GM18502 (cell line): ENCODE measurements at regions not wholly inside any gene's neighbourhood (a gene's known extent, or its start where the extent isn't known, plus 50 kb on each side); places are given as distances from the start of the nearest gene placed in this dataset.

ENCODE experiments used
- ATAC-seq: cut with Tn5 transposase; IDR thresholded peaks from one replicate; pipeline ENCODE4 v1.9.1; 2021; ENCODE audit warnings: mild to moderate bottlenecking; ENCODE audit not compliant: unreplicated experiment, poor library complexity

DNA sequence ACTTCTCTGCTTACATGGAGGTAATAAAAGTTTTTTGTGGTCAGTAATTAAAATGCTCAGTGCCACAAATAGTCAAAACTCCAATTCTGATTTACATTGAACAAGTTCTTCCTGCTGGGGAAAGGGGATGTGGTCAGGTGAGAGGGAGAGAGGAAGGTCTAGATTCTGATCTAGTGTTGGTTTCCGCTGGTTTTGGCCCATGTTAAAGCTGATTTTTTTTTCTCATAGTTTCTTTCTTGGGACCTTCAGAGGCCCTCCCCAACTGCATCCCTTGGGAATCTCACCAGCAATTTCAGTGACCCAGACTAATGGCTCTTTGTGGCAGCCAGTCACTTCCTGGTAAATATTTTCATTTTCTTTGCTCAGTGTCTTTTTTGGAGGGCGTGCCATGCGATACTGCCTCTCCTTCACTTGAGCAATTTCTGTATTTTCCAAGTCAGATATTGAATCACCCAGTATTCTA is 332.7 kb downstream of the RAPGEF2 start:
- peak; percentile 51 for ATAC-seq

DNA sequence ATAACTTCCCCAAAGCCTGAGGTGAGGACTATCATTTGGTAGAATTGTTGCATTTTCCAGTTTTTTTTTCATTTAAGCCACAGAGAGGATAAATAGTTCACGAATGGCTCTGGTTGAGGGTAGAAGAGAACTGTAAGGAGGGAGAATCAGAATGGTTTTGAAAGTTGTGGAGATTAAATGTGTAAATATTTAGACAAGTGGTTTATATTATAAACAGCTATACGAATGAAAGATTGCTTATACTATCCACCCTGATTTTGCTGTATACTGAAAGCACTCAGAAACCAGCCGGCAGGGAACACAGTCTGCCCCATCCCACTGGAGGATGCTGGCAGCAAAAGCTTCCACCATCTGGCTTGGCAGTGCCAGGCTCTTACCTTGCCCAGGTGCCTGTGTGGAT is 341.1 kb downstream of the RAPGEF2 start:
- no peak for ATAC-seq

DNA sequence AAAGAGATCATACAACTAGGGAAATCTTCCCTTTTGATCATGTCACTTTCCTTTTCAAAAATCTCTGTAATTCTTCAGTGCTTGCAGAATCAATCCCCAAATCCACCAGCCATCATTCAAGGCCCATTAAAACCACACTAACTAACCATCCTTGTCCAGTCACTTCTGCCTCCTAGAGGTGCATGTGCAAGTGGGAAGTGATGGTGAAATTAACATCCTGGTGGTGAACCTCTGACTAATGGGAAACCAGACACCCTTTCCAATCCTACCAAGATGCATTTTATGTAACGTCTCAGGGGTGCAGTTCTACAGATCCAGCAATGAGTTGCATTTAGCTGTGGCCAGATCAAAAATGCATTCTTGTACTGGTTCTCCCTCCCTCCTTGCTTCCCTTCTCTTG is 341.8 kb downstream of the RAPGEF2 start:
- no peak for ATAC-seq

DNA sequence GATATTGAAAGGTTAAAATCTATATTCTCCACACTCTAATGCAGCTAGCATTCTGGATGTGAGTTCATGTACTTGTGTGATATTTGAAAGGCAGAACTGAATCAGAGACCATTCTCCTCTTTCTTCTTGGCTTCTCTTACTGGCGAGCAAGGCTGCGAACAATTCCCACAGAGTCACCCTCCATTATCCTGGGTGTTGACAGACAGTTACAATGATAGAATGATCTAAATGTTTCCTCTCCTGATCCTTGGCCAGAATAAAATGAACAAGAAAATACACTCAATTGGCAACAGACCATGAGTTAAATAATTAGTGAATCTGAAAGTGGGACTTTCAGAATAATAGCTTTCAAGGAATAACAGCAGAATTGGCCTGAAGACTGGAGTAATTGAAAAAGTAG is 342.8 kb downstream of the RAPGEF2 start:
- ATAC-seq, result no peak

DNA sequence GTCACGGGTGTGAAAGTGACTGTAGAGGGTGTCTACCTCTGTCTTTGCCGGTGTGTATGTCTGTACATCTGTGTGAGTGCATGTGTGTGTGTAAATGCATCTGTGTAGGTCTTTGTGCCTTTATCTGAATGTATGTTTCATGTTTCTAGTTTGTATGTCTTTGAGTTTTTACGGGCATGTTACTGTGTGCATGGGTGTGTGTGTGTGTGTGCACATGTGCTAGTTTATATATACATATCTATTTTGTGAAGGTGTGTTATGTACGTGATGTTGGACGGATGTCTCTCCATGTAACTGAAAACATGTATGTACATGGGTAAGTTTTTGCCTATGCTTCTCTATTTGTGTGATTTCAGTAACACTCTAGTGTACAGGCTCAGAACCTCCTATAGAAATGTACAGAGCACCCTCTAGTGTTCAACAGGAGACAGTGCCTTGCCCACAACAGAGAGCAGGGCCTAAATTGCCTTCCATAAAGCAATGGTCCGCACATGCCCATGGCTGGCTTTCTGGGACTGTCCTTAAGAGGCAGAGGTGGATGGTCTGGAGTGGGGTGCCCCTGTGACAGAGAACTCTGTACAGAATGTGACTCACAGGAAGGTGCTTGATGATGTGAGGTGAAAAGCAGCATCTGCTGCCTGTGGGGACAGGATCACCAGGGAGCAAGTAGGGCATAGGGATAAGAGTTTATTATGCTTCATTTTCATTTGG is 343.5 kb downstream of the RAPGEF2 start:
- ATAC-seq, result peak; percentile 99

DNA sequence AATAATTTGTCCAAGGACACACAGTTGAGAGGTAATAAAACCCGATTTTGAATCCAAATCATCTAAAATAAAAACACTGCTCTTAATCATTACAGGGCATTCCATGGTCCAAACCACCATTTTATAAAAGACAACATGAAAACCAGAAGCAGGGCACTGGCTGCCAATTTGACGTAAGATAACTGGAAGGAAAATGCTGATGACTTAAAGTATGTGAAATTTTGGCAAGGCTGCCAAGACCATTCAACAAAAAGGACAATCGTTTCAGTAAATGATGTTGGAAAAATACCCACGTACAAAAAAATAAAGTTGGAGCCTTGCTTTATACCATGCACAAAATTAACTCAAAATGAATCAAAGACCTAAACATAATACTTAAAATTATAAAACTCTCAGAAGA is 344.4 kb downstream of the RAPGEF2 start:
- ATAC-seq, result no peak

DNA sequence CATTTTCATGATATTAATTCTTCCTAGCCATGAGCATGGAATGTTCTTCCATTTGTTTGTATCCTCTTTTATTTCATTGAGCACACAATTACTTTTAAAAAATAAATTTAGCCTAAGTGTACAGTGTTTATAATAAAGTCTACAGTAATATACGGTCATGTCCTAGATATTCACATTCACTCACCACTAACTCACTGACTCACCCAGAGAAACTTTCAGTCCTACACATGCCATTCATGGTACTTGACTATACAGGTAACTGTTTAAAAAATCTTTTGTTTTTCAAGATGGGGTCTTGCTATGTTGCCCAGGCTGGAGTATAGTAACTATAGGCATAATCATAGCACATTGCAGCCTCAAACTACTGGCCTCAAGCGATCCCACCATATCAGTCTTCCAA is 348.1 kb downstream of the RAPGEF2 start:
- no peak for ATAC-seq

DNA sequence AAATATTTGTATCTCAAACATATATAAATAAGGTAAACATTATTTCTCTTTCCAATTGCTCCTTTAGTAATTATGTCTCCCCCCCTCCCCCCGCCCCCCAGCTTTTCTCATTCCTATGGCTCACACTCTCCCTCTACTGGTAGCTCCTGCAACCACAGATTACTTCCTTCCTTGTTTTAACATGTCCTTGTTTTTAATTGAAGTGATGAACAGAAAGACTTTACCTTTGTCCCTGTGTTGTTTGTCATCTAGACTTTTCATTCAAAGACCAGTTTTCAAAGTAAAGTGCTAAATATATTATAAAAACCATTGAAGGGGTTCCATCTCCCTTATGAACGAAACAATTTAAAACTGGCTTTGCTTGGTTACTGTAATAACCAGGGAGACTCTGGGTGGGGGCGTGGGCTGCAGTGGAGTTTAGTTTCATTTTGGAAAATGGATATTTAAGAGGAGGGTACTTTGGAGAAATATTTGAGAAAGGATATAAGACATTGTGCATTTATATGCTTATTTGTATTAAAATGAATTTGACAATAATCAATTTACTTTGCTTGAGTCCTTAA is 352.9 kb downstream of the RAPGEF2 start:
- peak; percentile 82 for ATAC-seq

DNA sequence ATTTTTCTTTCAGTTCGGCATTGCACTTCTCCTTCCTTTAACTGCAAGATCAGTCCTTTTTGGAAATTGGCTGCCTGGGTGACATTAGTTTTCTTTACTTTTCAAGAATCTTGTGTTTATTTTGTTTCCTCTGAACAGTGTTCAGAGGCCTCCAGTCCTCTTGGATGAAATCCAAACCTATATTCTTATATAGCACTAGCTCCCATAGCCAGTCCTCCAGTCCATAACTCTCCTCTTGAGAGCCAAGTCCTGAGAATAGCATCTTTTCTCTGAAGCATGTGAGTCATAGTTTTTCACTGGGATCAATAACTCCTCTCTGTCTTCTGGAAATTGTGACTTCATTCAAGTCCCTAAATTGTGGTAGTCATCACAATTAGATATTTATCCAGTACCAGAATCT is 357.5 kb downstream of the RAPGEF2 start:
- ATAC-seq, result no peak

DNA sequence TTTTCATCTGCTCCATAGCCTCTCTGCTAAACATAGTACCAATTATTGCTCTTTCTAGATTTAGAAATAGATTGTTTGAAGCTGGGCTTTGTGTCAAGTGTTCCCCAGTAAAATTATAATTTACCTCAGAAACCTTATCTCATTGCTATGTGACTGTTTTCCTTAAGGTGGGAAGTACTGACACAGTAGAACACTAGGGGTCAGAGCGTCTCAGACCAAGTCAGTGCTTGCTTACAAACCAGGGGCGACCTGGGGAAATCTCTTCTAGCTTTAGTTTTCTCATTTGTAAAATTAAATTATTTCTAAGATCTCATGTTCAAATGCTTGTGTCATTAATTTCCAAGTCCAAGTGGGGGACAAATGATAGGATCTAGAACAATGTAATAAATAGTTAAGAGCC is 360.4 kb downstream of the RAPGEF2 start:
- ATAC-seq, result no peak

DNA sequence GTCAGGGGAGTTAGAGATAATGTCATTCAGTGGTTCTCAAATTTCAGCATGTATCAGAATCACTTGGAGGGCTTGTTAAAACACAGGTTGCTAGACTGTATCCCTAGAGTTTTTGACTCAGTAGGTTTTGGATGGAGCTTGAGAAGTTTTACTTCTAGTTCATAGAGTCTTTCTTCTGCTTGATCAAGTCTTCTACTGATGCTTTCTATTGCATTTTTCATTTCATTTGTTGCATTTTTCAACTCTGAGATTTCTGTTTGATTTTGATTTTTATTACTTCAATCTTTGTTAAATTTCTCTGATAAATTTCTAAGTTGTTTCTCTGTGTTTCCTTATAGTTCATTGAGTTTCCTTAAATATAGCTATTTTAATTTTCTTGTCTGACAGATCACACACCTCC is 361.4 kb downstream of the RAPGEF2 start:
- ATAC-seq, result no peak

DNA sequence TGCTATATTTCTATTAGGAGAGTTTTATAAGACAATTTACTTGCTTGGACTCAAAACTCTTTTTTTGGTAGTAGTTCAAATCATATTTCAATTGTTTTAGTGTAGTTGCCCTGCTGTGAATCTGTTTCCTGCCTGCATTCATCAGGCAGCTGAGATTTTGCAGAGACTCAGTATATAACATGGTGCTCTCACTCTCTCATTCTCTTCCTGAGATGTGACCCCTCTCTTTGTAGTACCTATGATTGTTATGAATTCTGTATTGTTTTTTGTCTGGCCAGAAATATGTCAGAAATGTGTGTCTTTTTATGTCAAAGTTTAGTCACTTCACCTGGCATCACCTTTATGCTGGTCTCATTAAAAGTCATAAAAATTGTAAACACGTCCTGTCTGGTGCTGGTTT is 374.0 kb downstream of the RAPGEF2 start:
- no peak for ATAC-seq

DNA sequence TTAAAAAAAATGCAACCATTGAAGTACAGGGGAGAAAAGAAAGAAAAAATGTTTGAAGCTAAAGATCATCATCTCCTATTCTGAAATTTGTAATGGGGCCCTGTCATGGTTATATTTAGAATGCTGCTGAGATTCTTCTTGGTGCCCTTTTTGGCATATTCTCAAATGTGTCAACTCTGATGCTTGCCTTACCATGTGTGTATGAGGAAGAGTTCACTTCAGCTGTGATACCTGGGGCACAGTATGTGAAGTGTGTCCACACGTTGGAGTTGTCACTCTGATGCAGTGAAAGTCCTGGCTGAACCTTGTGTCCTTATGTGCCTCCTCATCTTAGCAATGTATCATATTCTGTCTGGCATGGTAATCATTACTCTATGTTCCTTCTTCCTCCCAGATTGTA is 377.9 kb downstream of the RAPGEF2 start:
- ATAC-seq, result no peak

DNA sequence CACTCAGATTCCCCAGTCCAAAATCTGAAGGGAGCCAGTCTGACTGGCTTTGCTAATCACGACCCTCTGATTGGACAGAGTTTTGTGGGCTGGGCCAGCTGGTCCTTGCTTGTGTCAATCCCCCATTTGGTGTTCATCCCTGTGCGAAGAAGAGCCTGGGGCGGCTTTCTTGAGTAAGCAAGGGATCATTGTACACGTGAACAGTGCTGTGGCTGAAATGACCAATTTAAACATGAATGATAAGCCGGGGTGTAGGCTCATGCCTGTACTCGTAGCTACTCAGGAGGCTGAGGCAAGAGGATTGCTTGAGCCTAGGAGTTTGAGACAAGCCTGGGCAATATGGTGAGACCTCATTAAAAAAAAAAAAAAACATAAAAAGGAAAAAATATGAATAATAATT is 379.1 kb downstream of the RAPGEF2 start:
- ATAC-seq, result no peak

DNA sequence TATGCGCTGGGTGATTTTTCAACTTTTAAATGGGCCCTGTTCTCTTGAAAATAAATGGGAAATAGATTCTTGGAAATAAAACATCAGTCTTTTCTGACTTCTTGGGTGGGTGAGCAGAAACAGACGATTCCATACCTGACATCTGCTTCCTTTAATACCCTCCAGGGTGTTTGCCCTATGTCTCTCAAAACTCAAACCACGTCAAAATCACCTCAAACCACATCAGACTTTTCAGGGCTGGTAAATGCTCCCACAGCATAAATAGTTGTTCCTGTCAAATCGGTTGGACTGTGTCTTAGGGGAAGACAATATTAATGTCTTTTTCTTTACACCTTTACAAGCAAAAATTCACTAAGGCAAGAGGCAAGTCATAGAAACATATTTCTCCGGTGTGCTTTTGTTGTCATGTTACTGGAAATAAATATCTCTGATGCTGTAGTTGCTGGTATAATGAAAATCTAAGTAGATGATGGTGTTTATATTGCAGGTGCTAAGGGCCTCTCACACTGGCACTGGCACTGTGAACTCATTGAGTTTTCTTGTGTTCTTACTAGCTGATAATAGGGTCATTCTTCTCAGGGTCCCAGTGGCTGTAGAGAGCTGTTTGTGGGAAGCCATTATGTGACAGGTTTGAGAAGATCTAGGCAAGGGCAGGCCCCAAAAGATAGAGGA is 380.4 kb downstream of the RAPGEF2 start:
- no peak for ATAC-seq

DNA sequence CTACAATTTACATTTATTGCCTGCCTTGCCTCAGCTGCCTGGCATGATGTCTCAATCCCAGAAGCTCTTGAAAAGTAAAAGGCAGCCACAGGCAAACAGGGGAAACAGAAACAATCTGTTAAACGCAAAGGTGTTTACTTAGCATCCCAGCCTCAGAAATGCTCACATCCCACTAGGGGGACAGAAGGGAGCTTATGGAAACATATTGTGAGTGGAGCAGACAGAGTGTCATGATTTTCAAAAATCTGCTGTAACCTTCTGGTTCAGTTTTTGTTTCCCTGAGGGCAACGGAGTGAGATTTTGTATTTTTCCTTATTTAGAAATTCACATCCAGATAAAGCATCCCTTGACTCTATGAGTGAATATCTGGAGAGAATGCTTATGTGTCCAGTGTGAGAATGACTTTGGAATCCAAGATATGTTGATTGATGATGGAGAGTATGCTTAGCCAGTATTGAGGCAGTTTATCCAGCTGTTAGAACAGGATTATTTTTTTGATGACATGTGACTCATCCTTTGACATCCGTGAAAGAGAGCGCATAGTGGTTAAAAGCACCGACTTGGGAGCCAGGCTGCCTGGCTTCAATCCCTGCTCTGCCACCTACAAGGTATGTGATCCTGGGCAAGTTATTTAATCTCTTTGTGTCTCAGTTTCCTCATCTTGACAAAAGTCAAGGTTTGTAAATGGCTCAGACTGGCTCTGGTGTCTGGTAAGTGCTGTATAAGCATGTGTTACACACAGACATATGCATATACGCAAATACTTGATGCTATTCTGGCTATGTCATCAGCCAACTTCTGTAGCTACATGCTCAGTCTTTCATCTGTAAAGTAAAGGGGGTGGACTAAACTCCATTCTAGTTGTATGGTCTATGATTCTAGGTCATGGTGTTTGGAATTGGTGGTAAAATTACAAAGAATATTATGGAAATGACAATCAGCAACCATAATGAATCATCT is 381.2 kb downstream of the RAPGEF2 start:
- ATAC-seq, result no peak

DNA sequence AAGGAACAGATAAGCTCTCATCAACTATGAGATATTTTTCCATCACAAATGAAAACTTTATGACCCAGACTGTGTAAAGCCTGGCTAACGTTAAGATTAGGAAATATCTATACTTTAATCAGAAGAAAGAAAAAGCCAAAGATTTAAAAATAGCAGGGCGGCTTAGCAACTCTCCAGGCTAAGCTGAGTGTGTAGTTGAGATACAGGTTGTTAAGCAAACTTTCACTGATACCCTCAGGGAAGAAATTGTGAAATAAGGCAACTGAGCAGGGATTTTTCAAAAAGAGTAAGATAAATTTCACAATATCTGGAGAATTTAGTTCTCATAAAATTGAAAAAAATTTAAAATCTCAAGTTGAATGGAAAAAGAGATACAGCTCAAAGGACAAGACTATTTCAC is 382.0 kb downstream of the RAPGEF2 start:
- no peak for ATAC-seq

DNA sequence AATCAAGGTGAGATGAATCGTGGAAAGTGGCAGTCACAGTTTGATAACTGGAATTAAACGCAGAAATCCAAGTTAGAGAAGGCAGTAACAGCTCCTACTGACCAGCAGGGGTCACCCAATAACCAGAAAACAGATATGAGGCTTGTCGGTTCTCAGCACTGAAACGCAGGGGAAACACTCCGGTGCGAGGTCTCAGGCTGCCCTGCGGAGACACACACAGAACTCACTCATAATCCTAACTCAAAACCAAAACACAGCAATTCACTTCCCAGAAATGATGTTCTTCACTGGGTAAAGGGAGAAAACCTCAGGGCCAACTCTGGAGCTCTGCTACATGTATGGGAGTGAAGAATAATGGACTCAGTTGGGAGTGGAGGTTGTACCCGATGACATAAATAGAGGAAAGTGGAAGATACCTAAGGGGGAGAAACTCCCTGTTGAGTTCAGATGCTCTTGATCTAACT is 384.4 kb downstream of the RAPGEF2 start:
- ATAC-seq, result peak; percentile 98

DNA sequence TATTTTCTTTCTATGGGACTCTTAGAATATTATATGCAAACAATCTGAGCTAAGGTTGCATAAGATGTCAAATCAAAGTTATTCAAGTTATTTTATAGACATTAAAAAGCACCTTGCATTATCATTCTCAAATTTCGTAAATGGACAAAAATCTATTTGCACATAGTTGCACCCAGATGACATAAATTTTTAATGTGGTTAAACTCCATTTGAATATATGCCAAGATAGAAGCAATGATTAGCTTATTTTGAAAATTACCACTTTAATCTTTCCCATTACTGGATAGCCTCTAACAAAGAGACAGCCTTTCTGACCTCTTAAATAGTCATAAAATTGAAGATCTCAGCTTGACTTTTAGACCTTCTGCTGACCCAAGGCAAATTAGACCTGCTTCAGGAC is 386.8 kb downstream of the RAPGEF2 start:
- no peak for ATAC-seq

DNA sequence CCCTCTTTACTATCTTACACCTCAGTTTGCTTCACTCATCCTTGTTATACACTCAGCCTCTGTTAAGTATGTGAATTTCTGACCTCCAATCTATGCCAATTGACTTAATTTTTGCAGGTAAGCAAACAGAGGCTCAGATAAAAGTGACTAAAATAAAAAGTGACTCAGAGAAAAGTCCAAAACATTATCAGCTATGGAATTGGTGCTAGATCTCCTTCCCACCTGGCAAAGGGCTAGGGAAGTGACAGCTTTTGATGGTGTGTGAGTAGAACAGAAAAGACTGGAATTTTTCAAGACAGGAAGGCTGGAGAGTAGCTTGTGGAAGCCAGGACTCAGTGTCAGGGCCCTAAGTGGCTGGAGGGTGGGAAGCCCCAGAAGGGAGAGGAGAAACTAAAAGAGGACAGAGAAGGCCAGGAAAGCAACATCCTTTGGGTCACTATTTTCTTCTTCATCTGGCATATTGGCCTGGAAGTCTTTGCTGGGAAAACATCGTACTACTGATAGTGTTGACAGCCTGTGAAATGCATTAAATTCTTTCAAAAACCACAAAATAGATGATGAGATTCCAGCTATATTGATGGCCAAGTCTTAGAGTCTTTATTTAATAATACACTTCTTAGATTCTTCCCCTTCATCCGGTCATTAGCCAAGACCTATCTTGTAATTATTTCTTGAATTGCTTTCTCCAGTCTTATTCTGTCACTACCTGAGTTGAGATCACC is 392.8 kb downstream of the RAPGEF2 start:
- no peak for ATAC-seq
